SH-SY5Y (cell line): ENCODE measurements at regions not wholly inside any gene's neighbourhood (a gene's known extent, or its start where the extent isn't known, plus 50 kb on each side); places are given as distances from the start of the nearest gene placed in this dataset.

Source experiments
- GATA2 ChIP-seq: IDR thresholded peaks from 2 replicates; pipeline ENCODE4 v1.6.1; 2011; ENCODE audit warnings: mild to moderate bottlenecking, low read depth, low read length
- GATA3 ChIP-seq: IDR thresholded peaks from 2 replicates; pipeline ENCODE4 v1.6.1; 2011; ENCODE audit warnings: low read depth, mild to moderate bottlenecking, low read length, moderate library complexity

- TF ChIP-seq GATA3, result no peak
- TF ChIP-seq GATA2, result no peak
These were observed 245.0 kb upstream of the SALL3 start for GRCh38 chr18:78734614-78734945.
